ENCODE measurements at regions not wholly inside any gene's neighbourhood (a gene's known extent, or its start where the extent isn't known, plus 50 kb on each side); places are given as distances from the start of the nearest gene placed in this dataset.
"Not testable (repeated sequence)": the region's sequence is repeated elsewhere in the genome, so short reads cannot be mapped to it uniquely, and the experiment has no call there.

DNA sequence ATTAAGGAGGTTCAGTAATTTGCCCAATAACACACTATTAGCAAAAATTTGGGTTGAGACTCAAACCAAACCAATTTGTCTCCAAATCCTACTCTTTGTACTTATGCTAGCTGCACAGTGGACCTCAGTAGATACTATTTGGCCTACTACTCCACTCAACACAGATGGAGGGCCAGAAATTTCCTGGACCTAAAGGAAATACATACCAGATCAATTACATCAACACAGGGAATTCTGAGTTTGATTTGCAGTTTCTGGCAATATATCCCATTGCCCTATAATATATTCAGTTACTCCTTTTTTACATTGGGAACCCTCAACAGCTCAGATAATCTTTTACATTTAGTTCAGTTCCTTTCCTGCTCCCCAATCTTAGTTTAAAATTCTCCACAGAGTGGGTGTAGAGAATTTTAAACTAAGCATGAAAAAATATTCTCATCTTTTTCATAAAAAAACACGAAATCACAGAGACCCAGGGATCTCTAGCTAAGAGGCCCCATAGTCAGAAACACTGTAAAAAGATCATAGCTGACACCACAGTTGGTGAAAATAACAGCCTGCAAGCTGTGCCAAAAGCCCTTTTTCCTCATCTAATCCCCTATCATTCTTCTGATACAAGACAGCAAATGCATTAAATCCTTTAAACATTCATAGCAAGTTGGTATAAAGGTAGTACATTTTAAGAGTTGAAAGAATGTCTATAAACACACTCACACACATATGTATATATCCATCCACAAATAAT is 317.7 kb upstream of the ESRRG start:
- DNase-seq, result no peak
- intact Hi-C loops (cut with DNase I), result no loop called here
- Histone ChIP-seq H3K4me1 (peaks cover 3% of the 10 kb centered on the region), H3K9me3 (peaks cover 8% of the 10 kb centered on the region), H3K27ac (no peak overlapping the region), H3K36me3 (no peaks in the 10 kb centered on the region), H3K4me3 (no peak overlapping the region), H3K27me3 (ENCODE audit: low read depth) (no peaks in the 10 kb centered on the region)
- no peak for ATAC-seq
- TF ChIP-seq, protein P1, sequence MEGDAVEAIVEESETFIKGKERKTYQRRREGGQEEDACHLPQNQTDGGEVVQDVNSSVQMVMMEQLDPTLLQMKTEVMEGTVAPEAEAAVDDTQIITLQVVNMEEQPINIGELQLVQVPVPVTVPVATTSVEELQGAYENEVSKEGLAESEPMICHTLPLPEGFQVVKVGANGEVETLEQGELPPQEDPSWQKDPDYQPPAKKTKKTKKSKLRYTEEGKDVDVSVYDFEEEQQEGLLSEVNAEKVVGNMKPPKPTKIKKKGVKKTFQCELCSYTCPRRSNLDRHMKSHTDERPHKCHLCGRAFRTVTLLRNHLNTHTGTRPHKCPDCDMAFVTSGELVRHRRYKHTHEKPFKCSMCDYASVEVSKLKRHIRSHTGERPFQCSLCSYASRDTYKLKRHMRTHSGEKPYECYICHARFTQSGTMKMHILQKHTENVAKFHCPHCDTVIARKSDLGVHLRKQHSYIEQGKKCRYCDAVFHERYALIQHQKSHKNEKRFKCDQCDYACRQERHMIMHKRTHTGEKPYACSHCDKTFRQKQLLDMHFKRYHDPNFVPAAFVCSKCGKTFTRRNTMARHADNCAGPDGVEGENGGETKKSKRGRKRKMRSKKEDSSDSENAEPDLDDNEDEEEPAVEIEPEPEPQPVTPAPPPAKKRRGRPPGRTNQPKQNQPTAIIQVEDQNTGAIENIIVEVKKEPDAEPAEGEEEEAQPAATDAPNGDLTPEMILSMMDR (IDR thresholded peaks at IDR 0.05), result no peak

DNA sequence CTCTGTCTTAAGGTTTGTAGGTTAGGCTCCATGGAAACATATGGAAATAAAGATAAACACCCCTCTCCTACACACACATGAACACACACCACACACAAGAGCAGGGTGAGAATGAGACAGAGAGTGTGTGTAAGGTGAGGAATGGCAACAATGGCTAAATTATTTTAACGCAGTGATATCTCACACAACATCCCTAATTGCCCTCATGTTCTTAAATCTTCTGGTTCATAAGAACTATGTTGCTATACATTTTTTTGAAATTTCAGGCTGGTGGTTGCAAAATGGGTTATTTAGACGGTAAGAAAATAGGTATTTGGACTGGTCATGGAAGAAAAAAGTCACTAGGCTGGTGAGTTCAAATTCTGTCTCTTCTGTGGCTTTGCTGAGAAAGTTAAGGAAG is 316.7 kb upstream of the ESRRG start:
- TF ChIP-seq, protein P1 (IDR thresholded peaks at IDR 0.05), result no peak
- no peak for ATAC-seq
- peaks cover 8% of the 10 kb centered on the region for H3K9me3 ChIP-seq
- no peak overlapping the region for H3K27ac ChIP-seq
- H3K27me3 ChIP-seq (ENCODE audit: low read depth), result no peaks in the 10 kb centered on the region
- DNase-seq, result no peak
- H3K36me3 ChIP-seq, result no peaks in the 10 kb centered on the region
- intact Hi-C loops (cut with DNase I), result no loop called here
- peaks cover 3% of the 10 kb centered on the region for H3K4me1 ChIP-seq
- H3K4me3 ChIP-seq, result no peak overlapping the region

DNA sequence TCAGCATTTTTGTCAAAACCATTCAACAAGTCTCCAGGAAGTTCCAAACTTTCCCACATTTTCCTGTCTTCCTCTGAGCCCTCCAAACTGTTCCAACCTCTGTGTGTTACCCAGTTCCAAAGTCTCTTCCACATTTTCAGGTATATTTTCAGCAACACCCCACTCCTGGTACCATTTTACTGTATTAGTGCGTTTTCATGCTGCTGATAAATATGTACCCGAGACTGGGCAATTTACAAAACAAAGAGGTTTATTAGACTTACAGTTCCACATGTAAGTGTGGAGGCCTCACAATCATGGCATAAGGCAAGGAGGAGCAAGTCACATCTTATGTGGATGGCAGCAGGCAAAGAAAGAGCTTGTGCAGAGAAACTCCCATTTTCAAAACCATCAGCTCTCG is 315.9 kb upstream of the ESRRG start:
- H3K4me3 ChIP-seq; H3K27me3 ChIP-seq (ENCODE audit: low read depth); H3K27ac ChIP-seq; ATAC-seq; DNase-seq; H3K9me3 ChIP-seq; intact Hi-C loops (cut with DNase I); H3K36me3 ChIP-seq; H3K4me1 ChIP-seq: not testable (repeated sequence)

DNA sequence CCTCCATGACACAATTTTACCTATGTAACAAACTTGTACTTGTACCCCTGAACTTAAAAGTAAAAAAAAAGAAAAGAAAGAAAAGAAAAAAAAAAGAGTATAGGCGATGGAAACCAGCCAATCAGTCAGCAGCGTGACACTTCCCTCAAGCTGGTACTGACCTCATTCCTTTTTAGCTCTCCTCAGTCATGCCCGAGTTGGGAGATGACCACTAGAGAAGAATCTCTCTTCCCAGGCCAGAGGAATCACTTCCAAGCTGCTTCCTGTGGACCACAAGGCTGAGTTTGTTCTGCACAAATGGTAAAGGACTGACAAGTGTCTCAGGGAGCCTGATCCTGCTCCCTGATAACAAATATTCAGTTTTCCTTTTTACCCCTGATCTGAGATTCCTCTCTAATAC is 313.5 kb upstream of the ESRRG start:
- Histone ChIP-seq H3K27me3 (ENCODE audit: low read depth) (no peaks in the 10 kb centered on the region), H3K9me3 (peaks cover 8% of the 10 kb centered on the region), H3K4me3 (no peak overlapping the region), H3K4me1 (no peaks in the 10 kb centered on the region), H3K36me3 (no peaks in the 10 kb centered on the region), H3K27ac (no peak overlapping the region)
- no peak for DNase-seq
- ATAC-seq, result no peak
- TF ChIP-seq, protein P1 (IDR thresholded peaks at IDR 0.05), result no peak
- intact Hi-C loops (cut with DNase I), result no loop called here

DNA sequence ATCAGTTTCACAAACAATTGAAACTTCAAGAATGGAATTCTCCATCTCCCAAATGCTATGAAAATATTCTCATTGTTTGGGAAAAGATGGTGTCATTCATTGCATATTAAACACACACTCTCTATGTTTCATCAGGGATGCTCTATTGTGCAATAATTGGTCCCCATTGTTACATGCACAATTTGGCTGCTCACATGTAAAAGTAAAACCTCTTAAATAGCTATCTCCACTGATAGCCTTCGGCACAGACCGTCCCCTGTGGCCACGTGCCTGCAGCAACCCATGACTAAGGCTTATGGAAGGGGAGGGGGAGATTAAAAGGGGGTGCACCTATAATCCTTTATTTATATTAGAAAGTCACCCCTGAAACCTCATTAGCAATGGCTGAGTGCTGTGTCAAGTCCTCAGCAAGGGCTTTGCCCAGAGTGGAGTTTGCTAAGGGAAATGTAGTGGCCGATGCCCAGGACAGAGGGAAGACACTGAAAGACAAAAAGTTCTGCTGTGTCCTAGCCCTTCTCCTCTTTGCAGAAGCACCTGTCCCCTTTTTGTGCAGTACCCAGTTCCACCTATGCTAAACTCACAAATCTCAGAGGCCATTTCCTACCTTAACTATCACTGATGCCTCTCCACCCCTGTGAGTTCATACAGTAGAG is 309.6 kb upstream of the ESRRG start:
- DNase-seq (no peak), ATAC-seq (no peak)
- H3K4me1 ChIP-seq, result no peaks in the 10 kb centered on the region
- H3K27ac ChIP-seq, result no peak overlapping the region
- no peaks in the 10 kb centered on the region for H3K36me3 ChIP-seq
- intact Hi-C loops (cut with DNase I), result no loop called here
- no peak overlapping the region for H3K4me3 ChIP-seq
- H3K27me3 ChIP-seq (ENCODE audit: low read depth), result no peaks in the 10 kb centered on the region
- TF ChIP-seq, protein P1 (IDR thresholded peaks at IDR 0.05), result no peak
- no peaks in the 10 kb centered on the region for H3K9me3 ChIP-seq

All from lower lobe of right lung (tissue), 2 donors.